H1 (cell line): ENCODE measurements at regions not wholly inside any gene's neighbourhood (a gene's known extent, or its start where the extent isn't known, plus 50 kb on each side); places are given as distances from the start of the nearest gene placed in this dataset.

Experiments
- CTCF ChIA-PET: fragments of 300-600 bp; sonication (Branson Sonifier 250); formaldehyde crosslinking; loops from one replicate; lab custom pipeline; 2021; ENCODE audit not compliant: partially characterized antibody; lab: Charles Lee
- POLR2A ChIA-PET: fragments of 300-600 bp; sonication (Branson Sonifier 250); formaldehyde crosslinking; loops from one replicate; lab custom pipeline; 2021; ENCODE audit warnings: inconsistent platforms; ENCODE audit not compliant: partially characterized antibody; lab: Charles Lee
- DNase-seq, 2 experiments: peaks; one replicate each; pipeline versions ENCODE4 v3.0.0 to v3.0.0-alpha.2; 2010 to 2022; ENCODE audit warnings: low spot score in 2 of 2, low read depth in 1 of 2, mixed read lengths in 1 of 2
- FAIRE-seq: peaks from 2 replicates; lab custom pipeline; 2011; peaks lifted over from hg19 to GRCh38; lab: Jason Lieb, UNC
- H2AFZ ChIP-seq: 2 replicates; pipeline ENCODE4 v1.8.1; 2012; ENCODE audit warnings: low read length, inconsistent platforms
- H2AK5ac ChIP-seq: 2 replicates; pipeline ENCODE4 v1.6.1; 2013; ENCODE audit warnings: low read depth, low read length
- H2BK120ac ChIP-seq: replicated peaks from 2 replicates; pipeline ENCODE3; 2013; ENCODE audit warnings: low read depth, low read length, inconsistent platforms
- H2BK12ac ChIP-seq: 2 replicates; pipeline ENCODE4 v1.6.1; 2013; ENCODE audit warnings: low read depth, low read length
- H2BK15ac ChIP-seq: 2 replicates; pipeline ENCODE4 v1.6.1; 2013; ENCODE audit warnings: low read length
- H2BK20ac ChIP-seq: 2 replicates; pipeline ENCODE4 v1.6.1; 2013; ENCODE audit warnings: low read length
- H2BK5ac ChIP-seq: 2 replicates; pipeline ENCODE4 v1.6.1; 2013; ENCODE audit warnings: low read depth, low read length
- H3K14ac ChIP-seq: 2 replicates; pipeline ENCODE4 v1.6.1; 2013; ENCODE audit warnings: inconsistent platforms; ENCODE audit not compliant: insufficient read length
- H3K18ac ChIP-seq: 2 replicates; pipeline ENCODE4 v1.6.1; 2013; ENCODE audit warnings: low read length; ENCODE audit errors: extremely low read depth
- H3K23ac ChIP-seq: 2 replicates; pipeline ENCODE4 v1.6.1; 2013; ENCODE audit warnings: inconsistent platforms; ENCODE audit not compliant: insufficient read length
- H3K23me2 ChIP-seq: 2 replicates; pipeline ENCODE4 v1.6.1; 2013; ENCODE audit warnings: low read depth, low read length
- H3K27ac ChIP-seq: 2 replicates; pipeline ENCODE4 v1.6.1; 2011; ENCODE audit warnings: low read depth, low read length, inconsistent platforms
- H3K27me3 ChIP-seq, 4 experiments: replicated peaks in 1 of 4; 1 replicate in 1 of 4; 2 replicates in 3 of 4; pipeline versions ENCODE4 v1.6.1 to v1.8.1; 2011 to 2013; ENCODE audit warnings: low read length in 3 of 4, mild to moderate bottlenecking in 3 of 4, inconsistent platforms in 2 of 4, mixed read lengths in 2 of 4, moderate library complexity in 1 of 4; ENCODE audit not compliant: control insufficient read depth in 3 of 4, insufficient read depth in 3 of 4; ENCODE audit errors: extremely low read depth in 1 of 4
- H3K36me3 ChIP-seq, 4 experiments: 2 replicates each; pipeline versions ENCODE4 v1.6.1 to v1.8.1; 2011 to 2013; ENCODE audit warnings: mild to moderate bottlenecking in 4 of 4, low read length in 3 of 4, moderate library complexity in 2 of 4, control low read depth in 1 of 4, inconsistent platforms in 1 of 4; ENCODE audit not compliant: insufficient read depth in 4 of 4, control insufficient read depth in 2 of 4
- H3K4ac ChIP-seq: replicated peaks from 2 replicates; pipeline ENCODE3; 2013; ENCODE audit warnings: low read length, low read depth, mixed read lengths, inconsistent platforms; ENCODE audit not compliant: insufficient read length
- H3K4me1 ChIP-seq, 4 experiments: replicated peaks in 1 of 4; 1 replicate in 1 of 4; 2 replicates in 3 of 4; pipeline versions ENCODE4 v1.6.1 to v1.8.1; 2011 to 2013; ENCODE audit warnings: low read length in 3 of 4, inconsistent platforms in 2 of 4, mixed read lengths in 1 of 4; ENCODE audit not compliant: insufficient read depth in 4 of 4, control insufficient read depth in 3 of 4
- H3K4me2 ChIP-seq, 2 experiments: 2 replicates each; pipeline versions ENCODE4 v1.6.1 to v1.8.1; 2011 to 2013; ENCODE audit warnings: low read depth in 2 of 2, low read length in 2 of 2, control low read depth in 1 of 2, inconsistent platforms in 1 of 2, mild to moderate bottlenecking in 1 of 2; ENCODE audit not compliant: insufficient read depth in 1 of 2
- H3K4me3 ChIP-seq, 4 experiments: fragments of 200-600, 300-600 bp in 1 of 4; sonication (generic), shearing (Covaris generic), sonication (Bioruptor Twin) in 1 of 4; 2 replicates each; pipeline versions ENCODE4 v1.5.1 to v1.8.1; 2011 to 2016; ENCODE audit warnings: low read length in 4 of 4, low read depth in 3 of 4, control low read depth in 2 of 4, inconsistent platforms in 2 of 4, mild to moderate bottlenecking in 2 of 4, mixed read lengths in 1 of 4, moderate library complexity in 1 of 4; ENCODE audit not compliant: insufficient read depth in 2 of 4; ENCODE audit errors: extremely low read depth in 1 of 4
- H3K56ac ChIP-seq: replicated peaks from 2 replicates; pipeline ENCODE3; 2013; ENCODE audit warnings: low read depth, mild to moderate bottlenecking, mixed read lengths, low read length, inconsistent platforms; ENCODE audit not compliant: insufficient read length
- H3K79me1 ChIP-seq: 2 replicates; pipeline ENCODE4 v1.6.1; 2013; ENCODE audit warnings: low read depth, low read length, control low read depth
- H3K79me2 ChIP-seq, 2 experiments: 2 replicates each; pipeline versions ENCODE4 v1.6.1 to v1.8.1; 2012 to 2013; ENCODE audit warnings: low read length in 2 of 2, mild to moderate bottlenecking in 2 of 2, inconsistent platforms in 1 of 2; ENCODE audit not compliant: insufficient read depth in 2 of 2, control insufficient read depth in 1 of 2
- H3K9ac ChIP-seq, 4 experiments: replicated peaks in 1 of 4; 1 replicate in 1 of 4; 2 replicates in 3 of 4; pipeline versions ENCODE4 v1.6.1 to v1.8.1; 2011 to 2013; ENCODE audit warnings: low read depth in 3 of 4, low read length in 3 of 4, control low read depth in 2 of 4, mild to moderate bottlenecking in 2 of 4, moderate library complexity in 2 of 4, inconsistent platforms in 1 of 4; ENCODE audit errors: extremely low read depth in 1 of 4
- H3K9me3 ChIP-seq, 2 experiments: 2 replicates each; pipeline versions ENCODE4 v1.6.1 to v1.8.1; 2012 to 2013; ENCODE audit warnings: mild to moderate bottlenecking in 2 of 2, moderate library complexity in 2 of 2, control low read depth in 1 of 2, inconsistent platforms in 1 of 2, low read depth in 1 of 2, low read length in 1 of 2, mixed read lengths in 1 of 2; ENCODE audit not compliant: insufficient read depth in 2 of 2
- H4K20me1 ChIP-seq, 2 experiments: replicated peaks in 1 of 2; 2 replicates each; pipeline versions ENCODE3 to v1.8.1; 2011 to 2013; ENCODE audit warnings: inconsistent platforms in 2 of 2, low read length in 2 of 2, mild to moderate bottlenecking in 1 of 2; ENCODE audit not compliant: insufficient read depth in 2 of 2, control insufficient read depth in 1 of 2
- H4K5ac ChIP-seq: 2 replicates; pipeline ENCODE4 v1.6.1; 2013; ENCODE audit warnings: low read length, low read depth, mixed read lengths, inconsistent platforms; ENCODE audit not compliant: insufficient read length
- H4K8ac ChIP-seq: 2 replicates; pipeline ENCODE4 v1.8.0; 2013; ENCODE audit warnings: mild to moderate bottlenecking, moderate library complexity, low read length, inconsistent platforms; ENCODE audit not compliant: insufficient read depth; ENCODE audit errors: extremely low read depth
- H4K91ac ChIP-seq: replicated peaks from 2 replicates; pipeline ENCODE3; 2013; ENCODE audit warnings: low read length, mixed read lengths, inconsistent platforms; ENCODE audit not compliant: insufficient read length
- ATF2 ChIP-seq: IDR thresholded peaks from 2 replicates; pipeline ENCODE4 v1.6.1; 2012; ENCODE audit warnings: low read length, inconsistent platforms
- RBBP5 ChIP-seq: IDR thresholded peaks from 2 replicates; pipeline ENCODE4 v1.7.1; 2012; ENCODE audit warnings: low read depth, mild to moderate bottlenecking, inconsistent platforms, low read length, moderate library complexity, borderline replicate concordance
- SIN3A ChIP-seq, 2 experiments: IDR thresholded peaks in 1 of 2; conservative IDR thresholded peaks in 1 of 2; 2 replicates each; pipeline ENCODE4 v1.6.1; 2011 to 2012; ENCODE audit warnings: low read length in 2 of 2, improper control_type of control experiment in 1 of 2, low read depth in 1 of 2, mild to moderate bottlenecking in 1 of 2
- SP2 ChIP-seq: IDR thresholded peaks from 2 replicates; pipeline ENCODE4 v1.6.1; 2012; ENCODE audit warnings: mild to moderate bottlenecking, low read length, inconsistent platforms
- WGBS, 2 experiments: shearing (Covaris generic) in 1 of 2; methylation state at CpG; one replicate each; pipeline versions ENCODE4 v1.1.6 to v1.1.7; 2013 to 2015; ENCODE audit warnings: low lambda C conversion rate in 2 of 2, mixed read lengths in 2 of 2, inconsistent platforms in 1 of 2, low coverage in 1 of 2, missing lambda C conversion rate in 1 of 2; ENCODE audit not compliant: insufficient replicate concordance in 2 of 2, insufficient coverage in 1 of 2, insufficient read length in 1 of 2; ENCODE audit errors: extremely low coverage in 1 of 2, missing lambda C conversion rate in 1 of 2; 5-methylcytosine and 5-hydroxymethylcytosine counted together

GRCh38 chr2:220670511-220670910, 901.6 kb downstream of the EPHA4 start:
- no peak overlapping the region for H3K14ac ChIP-seq
- H2BK15ac ChIP-seq: no peak overlapping the region
- H3K9ac ChIP-seq: no peak overlapping the region
- no peaks in the 10 kb centered on the region for H3K79me2 ChIP-seq
- no peak overlapping the region for H2BK20ac ChIP-seq
- no peak overlapping the region for H4K8ac ChIP-seq
- H3K18ac ChIP-seq: no peak overlapping the region
- no peak overlapping the region for H2BK120ac ChIP-seq
- H3K56ac ChIP-seq: no peak overlapping the region
- DNase-seq: no peak
- H3K4ac ChIP-seq: no peak overlapping the region
- H3K36me3 ChIP-seq: no peaks in the 10 kb centered on the region
- no peaks in the 10 kb centered on the region for H3K79me1 ChIP-seq
- no peak overlapping the region for H2BK12ac ChIP-seq
- 86% methylated on average over 5 of the region's 5 CpGs; no CpG with 5 or more reads in 1 of the 2 experiments for WGBS, 2 experiments
- H3K23me2 ChIP-seq: no peaks in the 10 kb centered on the region
- no peak overlapping the region for H3K4me2 ChIP-seq
- H3K4me3 ChIP-seq: no peak overlapping the region
- no peak overlapping the region for H3K23ac ChIP-seq
- H3K4me1 ChIP-seq: no peaks in the 10 kb centered on the region; a peak in 2 of 7 replicates
- no peak overlapping the region for H3K27ac ChIP-seq
- H4K5ac ChIP-seq: no peak overlapping the region
- 0 out of 4 replicates have a peak, but pooled peaks cover 0 to 3% of the 10 kb centered on the region in 2 experiments for H3K9me3 ChIP-seq
- ChIA-PET CTCF (no interaction called here), POLR2A (no interaction called here)
- H2AK5ac ChIP-seq: no peak overlapping the region
- no peak overlapping the region for H4K91ac ChIP-seq
- FAIRE-seq: no peak
- H3K27me3 ChIP-seq: no peaks in the 10 kb centered on the region
- no peak overlapping the region for H2BK5ac ChIP-seq
- H2AFZ ChIP-seq: no peak overlapping the region
- H4K20me1 ChIP-seq: no peaks in the 10 kb centered on the region
- TF ChIP-seq RBBP5: no peak
- no peak for TF ChIP-seq SIN3A (conservative IDR thresholded peaks at IDR 0.05 in 1 of 2, IDR thresholded peaks at IDR 0.05 in 1 of 2; ENCODE audit: low read depth in 1 of 2, low read length in 2 of 2)
- TF ChIP-seq SP2: no peak
- no peak for TF ChIP-seq ATF2
